SKM-1 (cell line): ENCODE measurements at regions not wholly inside any gene's neighbourhood (a gene's known extent, or its start where the extent isn't known, plus 50 kb on each side); places are given as distances from the start of the nearest gene placed in this dataset.
"Not testable (repeated sequence)": the region's sequence is repeated elsewhere in the genome, so short reads cannot be mapped to it uniquely, and the experiment has no call there.

Experiments used
- DNase-seq: peaks from one replicate; lab custom pipeline; 2025; ENCODE audit not compliant: unreplicated experiment; lab: John Stamatoyannopoulos, UW

DNA sequence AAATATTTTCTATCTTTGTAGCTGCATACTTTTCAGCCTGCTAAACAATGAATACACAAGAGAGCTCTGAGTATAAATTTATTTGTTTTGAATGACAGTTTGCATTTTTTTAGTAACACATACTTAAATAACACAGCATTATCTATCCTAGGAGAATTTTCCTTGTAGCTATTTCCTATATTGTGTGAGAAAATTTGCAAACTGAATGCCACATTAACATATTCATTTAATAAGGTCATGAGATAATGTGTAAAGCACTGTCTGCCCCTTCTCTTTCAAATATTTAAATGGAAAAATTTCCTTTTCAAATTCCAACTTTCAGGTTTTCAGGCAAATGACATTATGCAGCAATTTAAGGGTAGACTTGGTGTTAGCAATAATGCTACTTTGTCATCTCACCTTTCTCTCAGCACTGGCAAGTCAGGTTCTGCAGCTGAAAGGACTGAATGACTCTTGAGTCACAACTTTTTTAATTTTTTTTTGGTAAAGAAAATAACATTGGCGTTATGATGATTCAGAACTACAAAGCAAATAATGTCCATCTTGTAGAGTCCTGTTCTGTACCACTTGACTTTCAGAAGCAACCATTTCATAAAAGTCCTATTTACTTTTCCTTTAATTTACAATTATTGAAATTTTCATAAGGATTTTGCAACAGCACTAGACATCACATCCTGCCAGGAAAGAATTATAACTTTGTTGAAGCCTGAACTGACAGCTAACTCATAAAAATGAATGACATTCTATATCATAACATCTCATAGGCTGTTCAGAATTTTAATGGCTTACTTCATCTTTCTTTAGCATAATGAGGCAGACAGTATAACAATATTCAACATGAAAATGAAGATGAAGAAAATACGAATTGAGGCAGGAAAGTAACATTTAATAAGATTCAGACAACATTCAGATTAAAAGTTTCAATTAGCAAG is 681.6 kb upstream of the SEMA6D start:
- no peak for DNase-seq

DNA sequence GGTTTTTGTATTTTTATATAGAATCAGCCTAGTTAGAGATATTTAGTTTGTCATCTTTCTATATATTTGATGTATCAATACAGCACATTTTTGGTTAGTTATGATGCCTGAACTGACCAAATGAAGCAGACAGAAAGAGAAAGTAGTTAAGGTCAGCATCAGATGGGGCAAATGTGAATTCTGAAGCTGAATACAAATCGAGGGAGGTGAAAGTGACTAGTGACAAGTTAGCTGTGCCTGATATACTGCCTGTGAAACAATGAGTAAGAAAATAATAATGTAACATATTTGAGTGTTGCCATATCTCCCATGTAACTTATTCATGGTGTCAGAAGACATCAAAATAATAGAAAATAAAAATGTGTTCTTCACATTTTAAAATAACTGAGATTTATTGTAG is 680.3 kb upstream of the SEMA6D start:
- no peak for DNase-seq

DNA sequence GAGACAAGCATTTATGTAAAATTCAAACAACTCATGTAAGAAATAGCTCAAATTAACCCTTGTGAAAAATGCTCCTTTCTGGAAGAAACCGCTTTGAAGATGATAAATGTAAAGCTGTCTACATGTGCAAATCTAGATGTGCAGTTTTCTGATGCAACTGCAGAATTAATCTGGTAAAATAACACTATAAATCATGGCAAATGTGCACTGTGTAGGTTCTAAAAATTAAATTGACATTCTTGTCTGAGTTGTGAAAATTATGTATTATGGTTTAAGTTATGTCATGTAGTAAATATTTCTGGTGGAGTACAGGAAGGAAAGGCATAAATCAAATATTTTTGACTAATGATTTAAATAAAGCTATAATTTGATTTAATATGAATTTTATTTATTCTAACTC is 678.1 kb upstream of the SEMA6D start:
- DNase-seq = no peak

GRCh38 chr15:47041301-47041700 is 676.0 kb upstream of the SEMA6D start:
- DNase-seq = no peak

- not testable (repeated sequence) for DNase-seq
Measured at GRCh38 chr15:47047981-47048380, 669.3 kb upstream of the SEMA6D start.

- DNase-seq = no peak
Measured at GRCh38 chr15:47066392-47066791, 650.9 kb upstream of the SEMA6D start.

GRCh38 chr15:47077846-47078245 is 639.5 kb upstream of the SEMA6D start:
- DNase-seq = not testable (repeated sequence)

DNA sequence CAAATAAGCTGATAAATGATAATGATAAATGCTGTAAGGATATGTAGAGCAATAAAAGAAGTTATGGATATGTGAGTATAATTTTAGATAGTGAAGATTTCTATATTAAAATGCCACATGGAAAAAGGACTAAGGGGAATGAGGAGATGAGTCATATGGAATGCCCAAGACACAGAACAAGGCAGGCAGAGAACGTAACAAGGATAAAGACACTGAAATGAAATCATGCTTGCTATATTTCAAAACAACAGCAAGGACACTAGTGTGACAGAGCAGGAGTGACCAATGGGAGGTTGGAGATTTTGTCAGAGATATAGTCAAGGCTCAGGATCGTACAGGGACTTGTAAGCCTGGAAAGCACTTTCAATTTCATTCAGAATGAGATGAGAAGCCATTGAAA is 621.5 kb upstream of the SEMA6D start:
- DNase-seq = no peak

DNA sequence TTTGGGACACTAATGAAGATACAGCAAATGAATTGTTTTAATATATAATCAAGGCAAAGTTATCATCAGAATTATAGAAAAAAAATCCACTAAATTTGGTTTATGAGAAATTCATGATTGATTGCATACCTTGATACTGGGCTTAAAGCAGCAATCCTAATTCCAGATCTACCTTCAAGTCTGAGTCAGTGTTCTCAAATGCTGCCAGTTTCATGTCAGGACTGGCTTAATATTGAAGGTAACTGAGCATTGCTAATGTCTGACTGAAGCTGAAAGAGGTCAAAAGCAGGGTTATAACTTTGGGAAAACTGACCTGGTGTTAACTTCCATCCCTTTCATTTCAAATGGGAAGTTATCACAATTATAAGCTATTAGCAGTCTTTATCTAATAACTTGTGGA is 618.8 kb upstream of the SEMA6D start:
- DNase-seq = not testable (repeated sequence)

DNA sequence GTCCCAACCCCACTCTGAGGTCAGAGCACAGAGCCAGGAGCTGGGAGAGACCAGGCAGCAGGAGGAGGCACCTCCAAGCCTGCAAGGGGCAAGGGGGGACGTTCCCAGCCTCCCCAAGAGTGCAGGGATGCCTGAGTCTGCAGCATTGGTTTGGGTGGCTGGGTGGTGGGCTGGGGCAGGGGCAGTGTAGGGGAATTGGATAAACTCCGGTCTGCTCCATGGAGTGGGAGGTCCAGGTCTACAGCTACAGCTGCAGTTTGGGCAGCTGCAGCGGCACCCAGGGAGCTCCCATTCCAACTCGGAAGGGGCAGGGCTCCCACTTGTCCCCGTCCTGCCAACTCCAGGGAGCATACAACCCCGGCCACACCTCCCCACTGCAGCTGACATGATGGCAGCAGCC is 617.5 kb upstream of the SEMA6D start:
- not testable (repeated sequence) for DNase-seq

- not testable (repeated sequence) for DNase-seq
Measured at GRCh38 chr15:47108800-47109199, 608.5 kb upstream of the SEMA6D start.

- DNase-seq = no peak
Measured at GRCh38 chr15:47116698-47117097, 600.6 kb upstream of the SEMA6D start.

DNA sequence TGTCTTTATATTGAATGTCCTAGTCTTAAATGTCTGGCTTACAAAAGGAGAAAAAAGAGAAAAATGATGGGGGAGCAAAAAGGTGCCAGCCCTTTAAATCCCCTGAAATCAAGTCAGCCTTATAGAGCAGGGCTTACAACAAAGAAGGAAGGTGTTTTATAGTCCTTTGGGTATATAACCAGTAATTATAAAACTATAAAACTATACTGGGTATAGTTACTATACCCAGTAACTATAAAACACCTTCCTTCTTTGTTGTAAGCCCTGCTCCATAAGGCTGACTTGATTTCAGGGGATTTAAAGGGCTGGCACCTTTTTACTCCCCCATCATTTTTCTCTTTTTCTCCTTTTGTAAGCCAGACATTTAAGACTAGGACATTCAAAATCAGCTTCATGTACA is 598.0 kb upstream of the SEMA6D start:
- no peak for DNase-seq

- DNase-seq = no peak
Measured at GRCh38 chr15:47124430-47125102, 592.7 kb upstream of the SEMA6D start.

DNA sequence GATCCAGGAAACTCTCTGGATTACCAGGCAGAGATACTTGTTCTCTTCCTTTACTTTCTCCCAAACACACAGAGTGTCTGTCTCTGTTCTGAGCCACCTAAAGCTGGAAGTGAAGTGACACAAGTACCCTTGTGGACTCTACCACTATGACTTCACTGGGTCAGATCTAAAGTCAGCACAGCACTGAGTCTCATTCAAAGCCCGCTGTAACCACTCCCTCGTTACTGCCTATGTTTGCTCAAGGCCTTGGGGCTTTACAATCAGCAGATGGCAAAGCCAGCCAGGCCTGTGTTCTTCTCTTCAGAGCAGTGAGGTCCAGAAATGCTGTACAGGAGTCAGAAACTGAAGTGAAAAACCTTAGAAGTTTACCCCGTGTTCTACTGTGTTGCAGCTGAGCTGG is 588.3 kb upstream of the SEMA6D start:
- no peak for DNase-seq

GRCh38 chr15:47131450-47131849 is 585.9 kb upstream of the SEMA6D start:
- not testable (repeated sequence) for DNase-seq

DNA sequence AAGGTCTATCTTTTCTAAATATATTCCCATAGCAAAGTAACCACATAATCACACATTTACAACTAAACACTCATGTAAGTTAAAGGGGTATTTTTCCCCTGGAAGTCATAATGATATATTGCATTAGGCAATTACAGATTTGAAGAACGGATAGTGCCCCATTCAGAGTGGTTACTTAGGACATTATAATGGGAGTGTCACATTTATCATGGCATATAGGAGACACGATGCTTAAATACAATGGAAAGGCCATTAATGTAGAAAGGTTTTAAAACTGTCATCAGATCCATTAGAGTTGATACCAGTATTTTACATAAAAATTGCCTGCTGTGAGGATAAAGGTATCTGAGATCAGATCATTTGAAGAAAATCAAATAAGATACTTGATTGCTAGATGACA is 582.0 kb upstream of the SEMA6D start:
- no peak for DNase-seq

GRCh38 chr15:47136236-47136635 is 581.1 kb upstream of the SEMA6D start:
- no peak for DNase-seq

GRCh38 chr15:47139965-47140364 is 577.3 kb upstream of the SEMA6D start:
- no peak for DNase-seq

DNA sequence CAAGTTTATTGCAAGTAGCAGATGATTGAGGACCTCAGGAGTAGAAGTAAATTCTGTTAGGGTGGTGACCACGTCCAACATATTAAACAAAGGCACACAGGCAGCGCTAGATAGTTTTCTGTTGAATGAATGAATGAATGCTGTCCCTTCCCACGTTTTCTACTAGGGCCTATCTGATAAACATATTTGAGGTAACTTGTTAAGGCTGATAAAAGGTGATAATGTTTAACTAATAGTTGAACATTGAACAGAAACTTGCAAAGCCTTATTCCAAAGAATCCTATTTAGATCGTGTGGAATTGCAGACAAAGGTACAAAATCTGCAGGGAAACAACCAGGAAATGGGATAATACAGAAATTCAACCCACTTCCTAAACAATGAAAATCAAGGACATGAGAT is 559.5 kb upstream of the SEMA6D start:
- DNase-seq = no peak

DNA sequence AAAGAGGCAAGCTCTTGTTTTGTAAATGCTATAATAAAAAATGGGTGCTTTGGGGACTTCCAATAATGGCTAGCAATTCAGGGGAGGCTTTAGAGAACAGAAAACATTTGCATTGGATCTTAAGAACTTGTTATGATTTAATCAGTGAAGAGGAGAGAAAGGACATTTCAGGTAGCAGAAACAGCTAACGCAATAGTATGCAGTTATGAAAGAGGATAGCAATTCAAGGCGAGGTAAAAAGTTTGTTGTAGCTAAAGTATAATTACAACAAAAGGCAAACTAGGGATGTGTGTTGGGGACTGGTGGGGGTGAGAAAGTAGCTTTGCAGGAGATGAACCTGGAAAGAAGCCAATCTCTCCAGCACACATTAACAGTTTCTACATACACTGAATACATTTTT is 558.7 kb upstream of the SEMA6D start:
- no peak for DNase-seq

DNA sequence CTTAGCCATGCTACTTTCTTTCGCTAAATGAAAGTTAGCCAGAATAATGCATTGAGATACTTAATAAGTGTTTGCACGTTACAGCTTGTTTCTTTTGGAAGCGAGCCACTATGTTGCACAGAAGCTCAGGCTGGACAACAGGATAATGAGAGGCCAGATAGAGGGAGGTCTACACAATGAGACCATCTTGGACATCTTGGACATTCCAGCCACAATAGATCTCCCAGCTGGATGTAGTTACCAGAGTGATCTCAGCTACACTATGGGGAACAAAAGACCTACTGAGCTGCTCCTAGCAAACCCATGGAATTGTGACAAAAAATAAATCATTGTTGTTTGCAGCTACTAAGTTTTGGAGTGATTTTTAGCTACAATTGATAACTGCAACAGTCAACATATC is 540.1 kb upstream of the SEMA6D start:
- no peak for DNase-seq
